GM23338 (cell line): ENCODE measurements at regions not wholly inside any gene's neighbourhood (a gene's known extent, or its start where the extent isn't known, plus 50 kb on each side); places are given as distances from the start of the nearest gene placed in this dataset.
"Not testable (repeated sequence)": the region's sequence is repeated elsewhere in the genome, so short reads cannot be mapped to it uniquely, and the experiment has no call there.

Source experiments
- ATAC-seq: fragments of 200-7000 bp; cut with Tn5 transposase; 3 replicates; pipeline ENCODE4 v1.9.1; 2020
- DNase-seq: peaks from one replicate; pipeline ENCODE4 v3.0.0-alpha.2; 2015; ENCODE audit warnings: low spot score
- H2AFZ ChIP-seq: fragments of 200-600 bp; sonication (generic); 2 replicates; pipeline ENCODE4 v1.8.0; 2016; ENCODE audit warnings: antibody characterized with exemption, mild to moderate bottlenecking, moderate library complexity
- H3F3A ChIP-seq: fragments of 200-600 bp; sonication (generic); replicated peaks from 2 replicates; pipeline ENCODE4 v1.8.0; 2017; ENCODE audit warnings: antibody characterized with exemption, mixed run types, low read depth
- H3K27ac ChIP-seq: fragments of 200-600 bp; sonication (generic); 2 replicates; pipeline ENCODE4 v1.6.1; 2016; ENCODE audit warnings: low read depth
- H3K27me3 ChIP-seq: fragments of 200-600 bp; sonication (generic); 2 replicates; pipeline ENCODE4 v1.8.0; 2016; ENCODE audit warnings: mild to moderate bottlenecking, mixed run types, moderate library complexity; ENCODE audit not compliant: insufficient read depth
- H3K36me3 ChIP-seq: fragments of 200-600 bp; sonication (generic); 2 replicates; pipeline ENCODE4 v1.8.0; 2016; ENCODE audit warnings: mild to moderate bottlenecking; ENCODE audit not compliant: insufficient read depth
- H3K4me1 ChIP-seq: fragments of 200-600 bp; sonication (generic); 2 replicates; pipeline ENCODE4 v1.8.0; 2016; ENCODE audit warnings: mild to moderate bottlenecking, moderate library complexity; ENCODE audit not compliant: insufficient read depth
- H3K4me2 ChIP-seq: fragments of 200-600 bp; sonication (generic); 2 replicates; pipeline ENCODE4 v1.7.1; 2017; ENCODE audit warnings: mixed run types
- H3K4me3 ChIP-seq: fragments of 200-600 bp; sonication (generic); 2 replicates; pipeline ENCODE4 v1.6.1; 2016; ENCODE audit warnings: mixed run types
- H3K79me2 ChIP-seq: fragments of 200-600 bp; sonication (generic); replicated peaks from 2 replicates; pipeline ENCODE4 v1.8.0; 2017; ENCODE audit warnings: mild to moderate bottlenecking; ENCODE audit not compliant: insufficient read depth
- H3K9me2 ChIP-seq: fragments of 200-600 bp; sonication (generic); 2 replicates; pipeline ENCODE4 v1.8.0; 2017; ENCODE audit not compliant: insufficient read depth
- H4K20me1 ChIP-seq: fragments of 200-600 bp; sonication (generic); replicated peaks from 2 replicates; pipeline ENCODE4 v1.8.0; 2017; ENCODE audit warnings: mild to moderate bottlenecking; ENCODE audit not compliant: insufficient read depth
- H3K27ac Mint-ChIP-seq: 2 replicates; pipeline ENCODE4 v1.8.0; 2020; ENCODE audit warnings: inconsistent platforms, mild to moderate bottlenecking, moderate library complexity, mixed read lengths
- H3K27me3 Mint-ChIP-seq: 3 replicates; pipeline ENCODE4 v1.8.0; 2022; ENCODE audit warnings: low read depth, mild to moderate bottlenecking, moderate library complexity, mixed read lengths, inconsistent platforms; ENCODE audit not compliant: insufficient read depth, poor library complexity
- H3K36me3 Mint-ChIP-seq: 3 replicates; pipeline ENCODE4 v1.8.0; 2021; ENCODE audit warnings: low read depth, mild to moderate bottlenecking, inconsistent platforms, moderate library complexity, mixed read lengths
- H3K4me1 Mint-ChIP-seq: 3 replicates; pipeline ENCODE4 v1.8.0; 2020; ENCODE audit warnings: mild to moderate bottlenecking, inconsistent platforms, mixed read lengths
- H3K4me3 Mint-ChIP-seq: 3 replicates; pipeline ENCODE4 v1.8.0; 2021; ENCODE audit warnings: moderate library complexity, mild to moderate bottlenecking, inconsistent platforms, mixed read lengths
- H3K9me3 Mint-ChIP-seq: 3 replicates; pipeline ENCODE4 v1.8.0; 2020; ENCODE audit warnings: moderate library complexity, mild to moderate bottlenecking, inconsistent platforms, mixed read lengths
- EZH2 ChIP-seq: fragments of 200-600 bp; sonication (generic); IDR thresholded peaks from one replicate; pipeline ENCODE4 v1.8.0; 2017; ENCODE audit warnings: antibody characterized with exemption, mild to moderate bottlenecking, low read depth; ENCODE audit not compliant: unreplicated experiment
- TF ChIP-seq, protein P1 (sequence below): IDR thresholded peaks from one replicate; pipeline ENCODE4 v1.6.1; 2018; ENCODE audit warnings: antibody characterized with exemption; ENCODE audit not compliant: unreplicated experiment
- TF ChIP-seq, protein P2 (sequence below), 2 experiments: fragments of 200-600 bp in 1 of 2; sonication (generic) in 1 of 2; conservative IDR thresholded peaks; 2 replicates each; pipeline versions ENCODE4 v1.5.1 to v1.6.1; 2016 to 2017; ENCODE audit warnings: antibody characterized with exemption in 2 of 2, low read depth in 2 of 2, mild to moderate bottlenecking in 2 of 2, moderate library complexity in 1 of 2

- not testable (repeated sequence) for H3K4me3 ChIP-seq, H3K4me3 Mint-ChIP-seq, H3K79me2 ChIP-seq, H3K27ac ChIP-seq, H3K4me2 ChIP-seq, H3K9me3 Mint-ChIP-seq, H3K27ac Mint-ChIP-seq, H2AFZ ChIP-seq, H3K4me1 Mint-ChIP-seq, H3K4me1 ChIP-seq, H4K20me1 ChIP-seq, H3K36me3 Mint-ChIP-seq, H3K9me2 ChIP-seq, H3F3A ChIP-seq, H3K36me3 ChIP-seq
- DNase-seq, result peak; percentile 76
- TF ChIP-seq, protein P1, sequence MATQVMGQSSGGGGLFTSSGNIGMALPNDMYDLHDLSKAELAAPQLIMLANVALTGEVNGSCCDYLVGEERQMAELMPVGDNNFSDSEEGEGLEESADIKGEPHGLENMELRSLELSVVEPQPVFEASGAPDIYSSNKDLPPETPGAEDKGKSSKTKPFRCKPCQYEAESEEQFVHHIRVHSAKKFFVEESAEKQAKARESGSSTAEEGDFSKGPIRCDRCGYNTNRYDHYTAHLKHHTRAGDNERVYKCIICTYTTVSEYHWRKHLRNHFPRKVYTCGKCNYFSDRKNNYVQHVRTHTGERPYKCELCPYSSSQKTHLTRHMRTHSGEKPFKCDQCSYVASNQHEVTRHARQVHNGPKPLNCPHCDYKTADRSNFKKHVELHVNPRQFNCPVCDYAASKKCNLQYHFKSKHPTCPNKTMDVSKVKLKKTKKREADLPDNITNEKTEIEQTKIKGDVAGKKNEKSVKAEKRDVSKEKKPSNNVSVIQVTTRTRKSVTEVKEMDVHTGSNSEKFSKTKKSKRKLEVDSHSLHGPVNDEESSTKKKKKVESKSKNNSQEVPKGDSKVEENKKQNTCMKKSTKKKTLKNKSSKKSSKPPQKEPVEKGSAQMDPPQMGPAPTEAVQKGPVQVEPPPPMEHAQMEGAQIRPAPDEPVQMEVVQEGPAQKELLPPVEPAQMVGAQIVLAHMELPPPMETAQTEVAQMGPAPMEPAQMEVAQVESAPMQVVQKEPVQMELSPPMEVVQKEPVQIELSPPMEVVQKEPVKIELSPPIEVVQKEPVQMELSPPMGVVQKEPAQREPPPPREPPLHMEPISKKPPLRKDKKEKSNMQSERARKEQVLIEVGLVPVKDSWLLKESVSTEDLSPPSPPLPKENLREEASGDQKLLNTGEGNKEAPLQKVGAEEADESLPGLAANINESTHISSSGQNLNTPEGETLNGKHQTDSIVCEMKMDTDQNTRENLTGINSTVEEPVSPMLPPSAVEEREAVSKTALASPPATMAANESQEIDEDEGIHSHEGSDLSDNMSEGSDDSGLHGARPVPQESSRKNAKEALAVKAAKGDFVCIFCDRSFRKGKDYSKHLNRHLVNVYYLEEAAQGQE, result peak; percentile 69
- peaks cover 24% of the 10 kb centered on the region for H3K27me3 Mint-ChIP-seq
- ATAC-seq, result peak; percentile 3; the same call in 1 of the 3 replicates
- peaks cover 31% of the 10 kb centered on the region for H3K27me3 ChIP-seq
These were observed 171.0 kb downstream of the ATP6V0E2 start for GRCh38 chr7:150044771-150045170.

- not testable (repeated sequence) for H3K9me2 ChIP-seq, H3K4me1 ChIP-seq, H3F3A ChIP-seq, H3K4me3 ChIP-seq, H3K36me3 Mint-ChIP-seq, H3K36me3 ChIP-seq, H3K79me2 ChIP-seq, H3K4me1 Mint-ChIP-seq, H2AFZ ChIP-seq, H4K20me1 ChIP-seq, ATAC-seq, H3K4me2 ChIP-seq, H3K27ac Mint-ChIP-seq, H3K4me3 Mint-ChIP-seq, H3K9me3 Mint-ChIP-seq, H3K27ac ChIP-seq, DNase-seq
- peaks cover 24% of the 10 kb centered on the region for H3K27me3 Mint-ChIP-seq
- TF ChIP-seq, protein P2, sequence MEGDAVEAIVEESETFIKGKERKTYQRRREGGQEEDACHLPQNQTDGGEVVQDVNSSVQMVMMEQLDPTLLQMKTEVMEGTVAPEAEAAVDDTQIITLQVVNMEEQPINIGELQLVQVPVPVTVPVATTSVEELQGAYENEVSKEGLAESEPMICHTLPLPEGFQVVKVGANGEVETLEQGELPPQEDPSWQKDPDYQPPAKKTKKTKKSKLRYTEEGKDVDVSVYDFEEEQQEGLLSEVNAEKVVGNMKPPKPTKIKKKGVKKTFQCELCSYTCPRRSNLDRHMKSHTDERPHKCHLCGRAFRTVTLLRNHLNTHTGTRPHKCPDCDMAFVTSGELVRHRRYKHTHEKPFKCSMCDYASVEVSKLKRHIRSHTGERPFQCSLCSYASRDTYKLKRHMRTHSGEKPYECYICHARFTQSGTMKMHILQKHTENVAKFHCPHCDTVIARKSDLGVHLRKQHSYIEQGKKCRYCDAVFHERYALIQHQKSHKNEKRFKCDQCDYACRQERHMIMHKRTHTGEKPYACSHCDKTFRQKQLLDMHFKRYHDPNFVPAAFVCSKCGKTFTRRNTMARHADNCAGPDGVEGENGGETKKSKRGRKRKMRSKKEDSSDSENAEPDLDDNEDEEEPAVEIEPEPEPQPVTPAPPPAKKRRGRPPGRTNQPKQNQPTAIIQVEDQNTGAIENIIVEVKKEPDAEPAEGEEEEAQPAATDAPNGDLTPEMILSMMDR (conservative IDR thresholded peaks at IDR 0.05; ENCODE audit: low read depth in 2 of 2), result peak; percentile 23 to 44; a peak in 3 of 4 replicates
- H3K27me3 ChIP-seq, result peaks cover 35% of the 10 kb centered on the region
These were observed 171.8 kb downstream of the ATP6V0E2 start for GRCh38 chr7:150045596-150045995.

- H3K4me3 ChIP-seq, result peak overlapping the region; percentile 71
- not testable (repeated sequence) for H3K27ac Mint-ChIP-seq, H3K79me2 ChIP-seq, H3K4me1 ChIP-seq, H3K9me2 ChIP-seq, H3K9me3 Mint-ChIP-seq, H3F3A ChIP-seq, H3K27ac ChIP-seq, H4K20me1 ChIP-seq, H3K36me3 Mint-ChIP-seq, H3K36me3 ChIP-seq, H3K4me1 Mint-ChIP-seq, H2AFZ ChIP-seq
- H3K4me2 ChIP-seq, result peak overlapping the region; percentile 70
- H3K27me3 Mint-ChIP-seq, result peaks cover 24% of the 10 kb centered on the region
- peak; percentile 39 for DNase-seq
- ATAC-seq, result peak; percentile 5
- H3K27me3 ChIP-seq, result peaks cover 35% of the 10 kb centered on the region
- peak; percentile 28 for TF ChIP-seq EZH2
- H3K4me3 Mint-ChIP-seq, result peak overlapping the region; percentile 78
These were observed 172.8 kb downstream of the ATP6V0E2 start for GRCh38 chr7:150046290-150047194.

DNA sequence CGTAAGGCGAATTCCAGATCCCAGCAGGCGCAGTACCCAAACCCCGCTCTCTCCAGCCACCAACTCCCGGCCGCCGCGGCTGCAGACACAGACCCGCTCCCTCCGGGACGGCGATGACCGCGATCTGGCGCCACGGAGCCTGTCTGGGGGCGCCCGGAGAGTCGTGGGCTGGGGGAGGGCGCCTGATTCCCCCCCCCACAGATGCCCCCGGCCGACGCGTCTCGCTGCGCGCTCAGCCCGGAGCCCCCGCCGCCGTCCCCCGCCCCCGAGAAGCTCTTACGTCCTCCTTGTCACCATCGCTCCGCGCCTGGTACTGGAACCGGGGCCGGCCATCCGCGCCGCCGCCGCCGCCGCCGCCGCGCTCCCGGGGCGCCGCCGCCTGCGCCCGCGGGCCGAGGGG is 173.6 kb downstream of the ATP6V0E2 start:
- H3K4me3 ChIP-seq, result peak overlapping the region; percentile 71
- not testable (repeated sequence) for H3K36me3 Mint-ChIP-seq, H3K4me1 ChIP-seq, H3K27ac Mint-ChIP-seq, H3K27ac ChIP-seq, H3K79me2 ChIP-seq, H2AFZ ChIP-seq, H3K36me3 ChIP-seq, H3F3A ChIP-seq, H3K9me3 Mint-ChIP-seq, H4K20me1 ChIP-seq, H3K9me2 ChIP-seq
- Mint-ChIP-seq H3K27me3 (peaks cover 24% of the 10 kb centered on the region), H3K4me1 (peaks cover 13% of the 10 kb centered on the region), H3K4me3 (peak overlapping the region; percentile 78)
- H3K4me2 ChIP-seq, result peak overlapping the region; percentile 88
- peaks cover 35% of the 10 kb centered on the region for H3K27me3 ChIP-seq
- ATAC-seq (peak; percentile 14), DNase-seq (peak; percentile 39)
